NCI-H2196 (cell line): ENCODE measurements at regions not wholly inside any gene's neighbourhood (a gene's known extent, or its start where the extent isn't known, plus 50 kb on each side); places are given as distances from the start of the nearest gene placed in this dataset.

Source experiments
- DNase-seq: peaks from one replicate; lab custom pipeline; 2025; ENCODE audit not compliant: unreplicated experiment; lab: John Stamatoyannopoulos, UW

- no peak for DNase-seq
Measured at GRCh38 chr4:137209240-137209639, 323.1 kb downstream of the PCDH18 start.

- no peak for DNase-seq
Measured at GRCh38 chr4:137206781-137207180, 325.5 kb downstream of the PCDH18 start.

DNA sequence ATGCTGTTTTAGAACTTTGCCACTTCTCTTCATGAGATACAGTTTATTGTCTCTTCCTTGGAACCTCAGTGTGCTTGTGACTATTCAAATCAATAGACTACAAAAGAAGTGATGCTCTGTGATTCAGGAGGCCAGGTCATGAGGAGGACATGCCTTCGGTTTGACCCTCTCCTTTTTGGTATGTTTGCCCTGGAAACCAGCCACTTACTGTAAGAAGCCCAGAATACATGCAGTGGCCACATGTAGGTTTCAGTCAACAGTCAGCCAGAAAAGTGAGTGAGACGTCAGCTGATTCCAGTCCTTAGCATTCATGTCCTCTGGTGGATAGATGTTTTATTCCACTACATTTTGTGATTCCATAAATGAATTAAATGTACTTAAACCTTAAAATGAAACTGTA is 328.7 kb downstream of the PCDH18 start:
- no peak for DNase-seq

DNA sequence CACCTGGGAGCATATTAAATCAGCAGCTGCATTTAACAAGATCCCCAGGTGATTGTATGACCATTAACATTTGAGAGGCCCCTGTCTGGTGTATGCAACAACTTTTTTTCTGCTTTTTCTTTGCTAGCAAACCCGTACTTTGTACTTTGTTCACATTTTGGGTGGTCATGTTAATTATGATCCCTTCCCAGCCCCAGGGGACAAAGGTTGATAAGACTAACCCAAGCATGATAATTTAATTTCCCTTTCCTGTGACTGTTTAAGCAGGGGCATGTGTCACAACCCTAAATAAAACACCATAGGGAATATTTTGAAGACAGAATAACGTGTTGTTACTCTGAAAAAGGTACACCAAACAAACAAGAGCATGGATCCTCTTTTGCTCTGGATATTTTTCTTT is 332.0 kb downstream of the PCDH18 start:
- DNase-seq: no peak

GRCh38 chr4:137198791-137199190 is 333.5 kb downstream of the PCDH18 start:
- no peak for DNase-seq

GRCh38 chr4:137194670-137195069 is 337.6 kb downstream of the PCDH18 start:
- no peak for DNase-seq

GRCh38 chr4:137193564-137193963 is 338.7 kb downstream of the PCDH18 start:
- DNase-seq: no peak

- DNase-seq: no peak
Measured at GRCh38 chr4:137181293-137181899, 350.9 kb downstream of the PCDH18 start.

DNA sequence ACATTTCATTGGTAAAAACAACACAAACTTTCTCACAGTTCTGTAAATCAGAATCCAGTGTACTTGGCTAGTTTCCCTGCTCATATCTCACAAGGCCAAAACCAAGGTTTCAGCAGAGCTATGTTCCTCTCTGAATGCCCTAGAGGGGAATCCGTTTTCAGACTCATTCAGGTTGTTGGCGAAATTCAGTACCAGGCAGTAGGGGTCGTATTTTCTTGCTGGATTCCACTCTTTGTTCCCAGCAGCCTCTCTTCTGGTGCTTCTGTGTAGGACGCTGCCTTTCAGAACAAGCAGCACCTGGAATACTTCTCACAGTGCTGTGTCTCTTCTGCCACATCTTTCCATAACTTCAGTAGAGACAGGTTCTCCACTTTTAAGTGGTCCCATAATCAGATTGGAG is 351.9 kb downstream of the PCDH18 start:
- no peak for DNase-seq

- no peak for DNase-seq
Measured at GRCh38 chr4:137156807-137157206, 375.5 kb downstream of the PCDH18 start.

GRCh38 chr4:137156054-137156453 is 376.2 kb downstream of the PCDH18 start:
- DNase-seq: no peak

GRCh38 chr4:137131201-137131600 is 401.1 kb downstream of the PCDH18 start:
- DNase-seq: no peak

DNA sequence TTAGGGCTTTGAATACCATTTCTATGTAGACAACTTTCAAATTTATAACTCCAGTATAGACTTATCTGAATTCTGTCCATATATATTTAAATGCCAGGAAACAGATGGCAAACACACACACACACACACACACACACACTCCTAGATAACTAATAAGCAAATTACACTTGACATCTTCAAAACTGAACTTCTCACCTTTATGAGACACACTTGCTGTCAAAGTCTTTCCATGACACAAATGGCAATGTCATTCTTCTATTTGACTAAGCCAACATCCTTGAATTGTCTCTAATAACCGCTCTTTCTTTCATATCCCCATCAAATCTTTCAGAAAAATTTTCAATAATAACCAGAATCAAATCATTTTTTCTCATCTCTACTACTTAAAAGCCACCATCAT is 402.4 kb downstream of the PCDH18 start:
- DNase-seq: no peak

DNA sequence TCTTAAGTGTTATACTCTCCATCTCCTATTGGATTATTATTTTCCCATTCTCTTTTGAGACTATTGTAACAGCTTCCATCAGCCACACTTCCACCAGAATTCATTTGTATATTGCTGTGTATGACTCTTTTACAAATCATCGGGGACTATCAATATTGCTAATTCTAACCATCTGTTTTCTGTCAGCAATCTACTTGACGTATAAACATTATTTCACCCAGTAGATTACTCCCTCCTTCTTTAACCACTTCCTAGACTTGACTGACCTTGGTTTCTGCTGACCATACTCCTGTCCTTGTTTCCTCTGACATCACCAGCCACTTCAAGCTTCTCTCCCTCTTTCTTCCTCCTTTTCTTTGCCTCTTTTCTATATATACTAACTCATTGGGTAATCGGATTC is 402.9 kb downstream of the PCDH18 start:
- DNase-seq: no peak

DNA sequence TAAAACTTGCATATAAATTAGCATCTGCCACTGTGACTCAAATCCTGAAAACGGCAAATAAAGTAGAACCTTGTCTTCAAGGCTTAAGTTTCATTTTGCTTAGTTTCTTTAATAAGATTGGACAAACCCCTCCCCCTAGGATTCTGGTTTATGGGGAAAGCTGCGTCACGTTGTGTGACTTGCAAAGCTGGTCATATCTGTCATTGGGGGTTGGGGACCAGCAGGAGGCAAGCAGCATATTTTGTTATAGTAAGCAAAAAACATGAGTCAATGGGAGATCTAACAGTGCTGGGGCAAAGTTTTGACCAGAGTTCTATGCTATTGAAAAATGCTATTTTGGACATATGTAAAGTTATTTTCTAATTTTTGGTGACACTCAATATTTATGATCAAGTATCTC is 407.3 kb downstream of the PCDH18 start:
- DNase-seq: peak; percentile 1

GRCh38 chr4:137124278-137124932 is 407.9 kb downstream of the PCDH18 start:
- peak; percentile 32 for DNase-seq

DNA sequence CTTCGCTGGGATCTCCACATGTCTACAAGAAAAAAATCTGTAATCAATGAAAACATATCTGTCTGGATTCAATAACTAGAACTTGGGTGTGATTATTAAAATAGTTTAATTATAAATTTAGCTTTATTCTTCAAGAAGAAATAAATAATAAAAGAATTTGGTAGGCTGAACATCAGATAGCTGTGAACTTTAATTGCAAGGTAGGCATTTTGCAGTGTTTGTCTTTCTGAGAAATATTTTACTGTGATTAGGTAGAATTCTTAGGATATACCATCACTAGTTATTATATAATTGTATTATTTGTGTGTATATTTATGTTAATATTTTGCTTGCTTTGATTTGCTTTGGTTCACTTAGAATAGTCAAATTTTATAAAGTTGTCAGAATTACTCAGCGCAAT is 409.4 kb downstream of the PCDH18 start:
- DNase-seq: no peak

- no peak for DNase-seq
Measured at GRCh38 chr4:137116144-137116543, 416.1 kb downstream of the PCDH18 start.

DNA sequence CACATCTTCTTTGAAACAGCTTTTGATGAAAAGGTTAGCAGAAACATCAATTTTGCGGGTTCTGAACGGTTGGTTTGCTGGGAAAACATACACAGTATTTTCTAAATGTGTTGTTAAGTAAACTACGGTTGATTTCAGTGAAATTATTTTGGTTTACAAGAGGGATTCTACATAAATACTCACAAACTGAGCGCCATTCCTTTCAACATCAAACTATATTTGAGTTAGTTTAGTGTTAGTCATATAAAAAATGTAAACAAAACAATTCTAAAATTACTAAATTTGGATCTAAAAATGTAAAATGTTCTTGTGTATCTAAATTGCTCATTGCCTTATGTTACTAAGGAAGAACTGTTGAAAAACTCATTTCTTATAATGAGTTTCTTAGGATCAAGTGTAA is 425.6 kb downstream of the PCDH18 start:
- DNase-seq: no peak

GRCh38 chr4:137106287-137106686 is 426.0 kb downstream of the PCDH18 start:
- DNase-seq: no peak

DNA sequence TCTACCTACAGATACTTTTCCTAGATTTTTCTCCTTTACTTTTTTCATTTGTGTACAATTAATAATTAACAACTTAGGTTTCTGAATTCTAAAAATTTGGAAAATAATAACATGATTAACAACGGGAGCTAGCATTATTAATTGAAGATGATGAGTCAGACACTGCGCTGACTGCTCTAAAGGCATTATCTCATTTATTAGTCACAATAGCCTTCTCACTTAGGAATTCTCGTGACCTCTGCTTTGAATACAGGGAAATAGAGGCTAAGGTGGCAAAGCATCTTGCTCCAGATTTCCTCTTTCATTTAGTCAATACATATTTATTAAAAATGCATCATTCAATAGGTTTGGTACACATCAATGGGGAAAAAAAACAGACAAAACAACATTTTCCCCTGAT is 441.3 kb downstream of the PCDH18 start:
- DNase-seq: no peak

DNA sequence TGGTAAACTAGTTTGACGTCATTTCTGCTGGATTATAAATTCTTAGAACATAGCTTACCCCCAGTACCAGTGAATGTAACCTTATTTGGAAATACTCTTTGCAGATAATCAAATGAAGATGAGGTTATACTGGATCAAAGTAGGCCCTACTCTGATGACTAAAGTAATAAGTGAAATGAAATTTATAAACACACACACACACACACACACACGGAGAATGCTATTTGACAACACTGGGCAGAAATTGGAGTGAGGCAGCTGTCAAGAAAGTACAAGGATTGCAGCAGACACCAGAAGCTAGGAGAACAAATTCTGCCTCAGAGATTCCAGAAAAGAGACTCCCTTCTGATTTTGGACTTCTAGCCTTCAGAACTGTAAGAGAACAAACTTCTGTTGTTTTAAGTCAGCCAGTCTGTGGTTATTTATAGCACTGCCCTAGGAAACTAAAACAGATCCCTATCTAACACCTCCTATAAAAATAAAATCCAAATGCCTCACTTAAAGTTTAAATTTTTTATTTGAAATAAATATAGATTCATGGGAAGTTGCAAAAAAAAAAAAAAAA is 448.6 kb downstream of the PCDH18 start:
- no peak for DNase-seq

DNA sequence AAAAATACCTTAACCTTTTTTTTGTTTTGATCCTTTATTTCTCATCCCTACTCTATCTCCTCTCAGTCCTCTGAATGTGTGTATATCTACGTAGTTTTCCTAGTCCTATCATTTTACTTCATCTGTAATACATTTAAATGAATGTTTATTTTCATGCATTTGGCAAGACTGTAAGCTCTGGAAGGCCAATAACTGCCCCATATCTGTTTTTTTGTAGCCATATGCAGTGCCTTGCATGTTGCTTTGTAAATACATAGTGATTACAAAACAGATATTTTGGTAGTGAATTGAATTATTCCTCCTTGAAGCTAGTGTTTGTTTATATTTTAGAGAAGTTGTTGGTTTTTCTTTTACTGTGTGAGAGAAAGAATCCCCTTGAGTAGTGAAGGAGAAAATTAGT is 450.2 kb downstream of the PCDH18 start:
- DNase-seq: no peak
